Vagina (tissue), 2 donors: ENCODE measurements at regions not wholly inside any gene's neighbourhood (a gene's known extent, or its start where the extent isn't known, plus 50 kb on each side); places are given as distances from the start of the nearest gene placed in this dataset.

Source experiments
- POLR2A ChIP-seq, 2 donors: fragments of 450-650 bp; IDR thresholded peaks; one replicate each; pipeline ENCODE4 v1.6.1; 2017; ENCODE audit warnings: antibody characterized with exemption in 2 of 2, mild to moderate bottlenecking in 2 of 2, moderate library complexity in 2 of 2
- POLR2AphosphoS5 ChIP-seq, 2 donors: sonication (generic); formaldehyde crosslinking; IDR thresholded peaks; one replicate each; pipeline ENCODE4 v1.9.0; 2017; ENCODE audit warnings: antibody characterized with exemption in 2 of 2, mild to moderate bottlenecking in 2 of 2, low read depth in 1 of 2; ENCODE audit not compliant: insufficient read depth in 1 of 2
- TF ChIP-seq, protein P1 (sequence below), 3 experiments: fragments of 450-650 bp in 2 of 3; fragments of 200-600 bp in 1 of 3; sonication (generic) in 1 of 3; IDR thresholded peaks; one replicate each; pipeline ENCODE4 v1.5.1; 2017 to 2019; ENCODE audit warnings: antibody characterized with exemption in 3 of 3, mild to moderate bottlenecking in 2 of 3, moderate library complexity in 2 of 3

DNA sequence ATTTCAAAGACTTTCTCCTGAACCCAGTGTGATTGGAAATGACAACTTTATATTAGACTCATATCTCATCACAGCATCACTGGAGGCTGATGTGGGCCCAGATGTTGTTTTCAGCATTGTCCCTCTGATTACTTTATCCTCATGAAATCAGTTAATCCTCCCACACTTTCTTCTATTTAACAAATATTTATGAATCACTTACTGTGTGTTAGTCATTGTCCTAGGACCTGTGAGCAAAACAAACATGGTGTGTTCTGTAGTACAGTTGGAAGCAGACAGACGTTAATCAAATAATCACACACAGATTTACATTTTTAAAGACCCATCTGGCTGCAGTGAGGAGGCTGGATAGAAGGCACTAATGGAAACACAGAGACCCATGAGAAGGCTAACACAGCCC, 383.7 kb downstream of the PRDM2 start:
- TF ChIP-seq POLR2A (IDR thresholded peaks at IDR 0.05), result no peak
- TF ChIP-seq, protein P1, sequence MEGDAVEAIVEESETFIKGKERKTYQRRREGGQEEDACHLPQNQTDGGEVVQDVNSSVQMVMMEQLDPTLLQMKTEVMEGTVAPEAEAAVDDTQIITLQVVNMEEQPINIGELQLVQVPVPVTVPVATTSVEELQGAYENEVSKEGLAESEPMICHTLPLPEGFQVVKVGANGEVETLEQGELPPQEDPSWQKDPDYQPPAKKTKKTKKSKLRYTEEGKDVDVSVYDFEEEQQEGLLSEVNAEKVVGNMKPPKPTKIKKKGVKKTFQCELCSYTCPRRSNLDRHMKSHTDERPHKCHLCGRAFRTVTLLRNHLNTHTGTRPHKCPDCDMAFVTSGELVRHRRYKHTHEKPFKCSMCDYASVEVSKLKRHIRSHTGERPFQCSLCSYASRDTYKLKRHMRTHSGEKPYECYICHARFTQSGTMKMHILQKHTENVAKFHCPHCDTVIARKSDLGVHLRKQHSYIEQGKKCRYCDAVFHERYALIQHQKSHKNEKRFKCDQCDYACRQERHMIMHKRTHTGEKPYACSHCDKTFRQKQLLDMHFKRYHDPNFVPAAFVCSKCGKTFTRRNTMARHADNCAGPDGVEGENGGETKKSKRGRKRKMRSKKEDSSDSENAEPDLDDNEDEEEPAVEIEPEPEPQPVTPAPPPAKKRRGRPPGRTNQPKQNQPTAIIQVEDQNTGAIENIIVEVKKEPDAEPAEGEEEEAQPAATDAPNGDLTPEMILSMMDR (IDR thresholded peaks at IDR 0.05), result no peak
- TF ChIP-seq POLR2AphosphoS5 (IDR thresholded peaks at IDR 0.05; ENCODE audit: insufficient read depth in 1 of 2, low read depth in 1 of 2), result no peak
